Liver (tissue), 8 donors: ENCODE measurements at regions not wholly inside any gene's neighbourhood (a gene's known extent, or its start where the extent isn't known, plus 50 kb on each side); places are given as distances from the start of the nearest gene placed in this dataset.

Experiments used
- DNase-seq: peaks from one replicate; pipeline ENCODE4 v3.0.0-alpha.2; 2017; ENCODE audit warnings: low spot score
- H3K27ac ChIP-seq, 2 donors: one replicate each; pipeline ENCODE4 v1.7.0; 2013; ENCODE audit warnings: inconsistent platforms in 2 of 2, low read length in 2 of 2, control low read depth in 1 of 2, low read depth in 1 of 2, mild to moderate bottlenecking in 1 of 2
- H3K27me3 ChIP-seq, 4 donors: one replicate each; pipeline versions ENCODE4 v1.6.1 to v1.7.0; 2013; ENCODE audit warnings: low read length in 3 of 4, inconsistent platforms in 1 of 4, mild to moderate bottlenecking in 1 of 4, moderate library complexity in 1 of 4; ENCODE audit not compliant: control insufficient read depth in 4 of 4, insufficient read depth in 4 of 4
- H3K36me3 ChIP-seq, 4 donors: one replicate each; pipeline versions ENCODE4 v1.6.1 to v1.7.0; 2013; ENCODE audit warnings: low read length in 3 of 4, mild to moderate bottlenecking in 3 of 4, low read depth in 1 of 4, moderate library complexity in 1 of 4; ENCODE audit not compliant: control insufficient read depth in 4 of 4, insufficient read depth in 3 of 4
- H3K4me1 ChIP-seq, 4 donors: one replicate each; pipeline versions ENCODE4 v1.6.1 to v1.7.0; 2013; ENCODE audit warnings: low read length in 3 of 4, mild to moderate bottlenecking in 3 of 4, moderate library complexity in 1 of 4; ENCODE audit not compliant: control insufficient read depth in 4 of 4, insufficient read depth in 4 of 4
- H3K4me3 ChIP-seq, 3 donors: one replicate each; pipeline versions ENCODE4 v1.6.1 to v1.7.0; 2013; ENCODE audit warnings: low read length in 3 of 3, control low read depth in 1 of 3, low read depth in 1 of 3, mild to moderate bottlenecking in 1 of 3
- H3K9ac ChIP-seq, 2 donors: one replicate each; pipeline ENCODE4 v1.7.0; 2013; ENCODE audit warnings: low read length in 2 of 2, mild to moderate bottlenecking in 2 of 2, moderate library complexity in 2 of 2, control low read depth in 1 of 2, low read depth in 1 of 2
- H3K9me3 ChIP-seq, 4 donors: one replicate each; pipeline versions ENCODE4 v1.6.1 to v1.7.0; 2013; ENCODE audit warnings: low read length in 3 of 4; ENCODE audit not compliant: control insufficient read depth in 4 of 4
- EGR1 ChIP-seq, 2 donors: IDR thresholded peaks; 2 replicates each; pipeline ENCODE4 v1.6.1; 2016 to 2018; ENCODE audit warnings: antibody characterized with exemption in 2 of 2, low read depth in 2 of 2
- FOXA1 ChIP-seq: IDR thresholded peaks from 2 replicates; pipeline ENCODE4 v1.6.1; 2016; ENCODE audit warnings: antibody characterized with exemption
- FOXA2 ChIP-seq: IDR thresholded peaks from 2 replicates; pipeline ENCODE4 v1.6.1; 2016; ENCODE audit warnings: antibody characterized with exemption
- GABPA ChIP-seq, 2 donors: IDR thresholded peaks in 1 of 2; conservative IDR thresholded peaks in 1 of 2; 2 replicates each; pipeline ENCODE4 v1.6.1; 2016; ENCODE audit warnings: antibody characterized with exemption in 2 of 2, mild to moderate bottlenecking in 1 of 2, moderate library complexity in 1 of 2
- HNF4A ChIP-seq, 2 donors: conservative IDR thresholded peaks; 2 replicates each; pipeline ENCODE4 v1.6.1; 2016; ENCODE audit warnings: antibody characterized with exemption in 2 of 2, mild to moderate bottlenecking in 2 of 2
- HNF4G ChIP-seq: IDR thresholded peaks from 2 replicates; pipeline ENCODE4 v1.6.1; 2016; ENCODE audit warnings: antibody characterized with exemption
- JUND ChIP-seq, 2 donors: IDR thresholded peaks; 2 replicates each; pipeline ENCODE4 v1.6.1; 2016; ENCODE audit warnings: antibody characterized with exemption in 2 of 2
- NR2F2 ChIP-seq: IDR thresholded peaks from 2 replicates; pipeline ENCODE4 v1.6.1; 2016; ENCODE audit warnings: antibody characterized with exemption
- RAD21 ChIP-seq, 2 donors: IDR thresholded peaks; 2 replicates each; pipeline ENCODE4 v1.6.1; 2016; ENCODE audit warnings: antibody characterized with exemption in 2 of 2, mild to moderate bottlenecking in 2 of 2
- REST ChIP-seq: IDR thresholded peaks from 2 replicates; pipeline ENCODE4 v1.6.1; 2016; ENCODE audit warnings: antibody characterized with exemption, mild to moderate bottlenecking
- RXRA ChIP-seq, 2 donors: IDR thresholded peaks; 2 replicates each; pipeline ENCODE4 v1.6.1; 2017 to 2018; ENCODE audit warnings: antibody characterized with exemption in 2 of 2, mild to moderate bottlenecking in 1 of 2
- SP1 ChIP-seq: IDR thresholded peaks from 2 replicates; pipeline ENCODE4 v1.6.1; 2018; ENCODE audit warnings: antibody characterized with exemption, mild to moderate bottlenecking
- TAF1 ChIP-seq: conservative IDR thresholded peaks from 2 replicates; pipeline ENCODE4 v1.6.1; 2016; ENCODE audit warnings: antibody characterized with exemption, mild to moderate bottlenecking
- YY1 ChIP-seq: IDR thresholded peaks from 2 replicates; pipeline ENCODE4 v1.6.1; 2016; ENCODE audit warnings: antibody characterized with exemption, mild to moderate bottlenecking
- WGBS: extraction: QIAGEN DNeasy Blood & Tissue Kit; methylation state at CpG from one replicate; pipeline ENCODE4 v1.1.7; 2013; 5-methylcytosine and 5-hydroxymethylcytosine counted together
- TF ChIP-seq, protein P1 (sequence below): IDR thresholded peaks from 2 replicates; pipeline ENCODE4 v1.6.1; 2016; ENCODE audit warnings: antibody characterized with exemption
- TF ChIP-seq, protein P2 (sequence below): fragments of 150-350 bp; IDR thresholded peaks from 2 replicates; pipeline ENCODE4 v1.5.1; 2017; ENCODE audit warnings: improper control_type of control experiment, low read depth, low read length; ENCODE audit not compliant: missing input control
- TF ChIP-seq, protein P3 (sequence below): IDR thresholded peaks from 2 replicates; pipeline ENCODE4 v1.6.1; 2016; ENCODE audit warnings: antibody characterized with exemption
- TF ChIP-seq, protein P4 (sequence below): IDR thresholded peaks from 2 replicates; pipeline ENCODE4 v1.6.1; 2016; ENCODE audit warnings: antibody characterized with exemption
- donor health status: healthy.
- donor health status: healthy.
- donor health status: healthy.
- donor health status: healthy.
- donor health status: healthy.

GRCh38 chr5:18771097-18771610 lies 1136.9 kb downstream of the TAF11L14 start:
- no peaks in the 10 kb centered on the region for H3K27me3 ChIP-seq
- no peaks in the 10 kb centered on the region for H3K36me3 ChIP-seq
- no peak for DNase-seq
- H3K4me1 ChIP-seq, result no peaks in the 10 kb centered on the region
- no peak overlapping the region for H3K27ac ChIP-seq
- no peak overlapping the region for H3K4me3 ChIP-seq
- no peaks in the 10 kb centered on the region for H3K9me3 ChIP-seq
- WGBS, result 65% methylated on average over 6 of the region's 6 CpGs
- no peak for TF ChIP-seq TAF1
- TF ChIP-seq JUND (IDR thresholded peaks at IDR 0.05), result no peak
- TF ChIP-seq YY1, result no peak
- TF ChIP-seq, protein P1, sequence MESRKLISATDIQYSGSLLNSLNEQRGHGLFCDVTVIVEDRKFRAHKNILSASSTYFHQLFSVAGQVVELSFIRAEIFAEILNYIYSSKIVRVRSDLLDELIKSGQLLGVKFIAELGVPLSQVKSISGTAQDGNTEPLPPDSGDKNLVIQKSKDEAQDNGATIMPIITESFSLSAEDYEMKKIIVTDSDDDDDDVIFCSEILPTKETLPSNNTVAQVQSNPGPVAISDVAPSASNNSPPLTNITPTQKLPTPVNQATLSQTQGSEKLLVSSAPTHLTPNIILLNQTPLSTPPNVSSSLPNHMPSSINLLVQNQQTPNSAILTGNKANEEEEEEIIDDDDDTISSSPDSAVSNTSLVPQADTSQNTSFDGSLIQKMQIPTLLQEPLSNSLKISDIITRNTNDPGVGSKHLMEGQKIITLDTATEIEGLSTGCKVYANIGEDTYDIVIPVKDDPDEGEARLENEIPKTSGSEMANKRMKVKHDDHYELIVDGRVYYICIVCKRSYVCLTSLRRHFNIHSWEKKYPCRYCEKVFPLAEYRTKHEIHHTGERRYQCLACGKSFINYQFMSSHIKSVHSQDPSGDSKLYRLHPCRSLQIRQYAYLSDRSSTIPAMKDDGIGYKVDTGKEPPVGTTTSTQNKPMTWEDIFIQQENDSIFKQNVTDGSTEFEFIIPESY, result no peak
- TF ChIP-seq EGR1 (IDR thresholded peaks at IDR 0.05; ENCODE audit: low read depth in 2 of 2), result no peak
- TF ChIP-seq HNF4A (conservative IDR thresholded peaks at IDR 0.05), result no peak
- TF ChIP-seq RAD21 (IDR thresholded peaks at IDR 0.05), result no peak
- H3K9ac ChIP-seq, result no peak overlapping the region

DNA sequence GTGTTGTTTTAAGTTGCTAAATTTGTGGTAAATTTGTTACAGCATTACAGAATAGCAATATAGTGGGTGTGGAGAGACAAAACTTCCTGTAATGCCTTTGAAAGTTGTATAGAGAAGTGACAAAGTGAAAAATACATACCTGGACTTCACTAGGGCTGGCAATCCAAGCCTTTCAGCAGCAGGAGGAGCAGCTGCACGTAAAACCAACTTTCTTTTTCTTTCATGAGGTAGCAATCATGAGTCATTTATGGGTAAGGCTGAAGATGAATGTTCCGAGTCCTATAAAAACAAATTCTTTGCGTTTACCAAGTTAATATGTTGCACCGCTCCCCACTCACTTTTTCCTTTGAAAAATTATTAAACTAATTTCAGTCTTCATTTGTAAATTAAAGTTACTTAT lies 1138.2 kb downstream of the TAF11L14 start:
- no peaks in the 10 kb centered on the region for H3K9me3 ChIP-seq
- H3K4me1 ChIP-seq, result no peaks in the 10 kb centered on the region
- H3K27ac ChIP-seq, result no peak overlapping the region
- no peak overlapping the region for H3K9ac ChIP-seq
- TF ChIP-seq RAD21 (IDR thresholded peaks at IDR 0.05) (peak; percentile 5 to 11), EGR1 (IDR thresholded peaks at IDR 0.05; ENCODE audit: low read depth in 2 of 2) (no peak), JUND (IDR thresholded peaks at IDR 0.05) (no peak)
- TF ChIP-seq, protein P2, sequence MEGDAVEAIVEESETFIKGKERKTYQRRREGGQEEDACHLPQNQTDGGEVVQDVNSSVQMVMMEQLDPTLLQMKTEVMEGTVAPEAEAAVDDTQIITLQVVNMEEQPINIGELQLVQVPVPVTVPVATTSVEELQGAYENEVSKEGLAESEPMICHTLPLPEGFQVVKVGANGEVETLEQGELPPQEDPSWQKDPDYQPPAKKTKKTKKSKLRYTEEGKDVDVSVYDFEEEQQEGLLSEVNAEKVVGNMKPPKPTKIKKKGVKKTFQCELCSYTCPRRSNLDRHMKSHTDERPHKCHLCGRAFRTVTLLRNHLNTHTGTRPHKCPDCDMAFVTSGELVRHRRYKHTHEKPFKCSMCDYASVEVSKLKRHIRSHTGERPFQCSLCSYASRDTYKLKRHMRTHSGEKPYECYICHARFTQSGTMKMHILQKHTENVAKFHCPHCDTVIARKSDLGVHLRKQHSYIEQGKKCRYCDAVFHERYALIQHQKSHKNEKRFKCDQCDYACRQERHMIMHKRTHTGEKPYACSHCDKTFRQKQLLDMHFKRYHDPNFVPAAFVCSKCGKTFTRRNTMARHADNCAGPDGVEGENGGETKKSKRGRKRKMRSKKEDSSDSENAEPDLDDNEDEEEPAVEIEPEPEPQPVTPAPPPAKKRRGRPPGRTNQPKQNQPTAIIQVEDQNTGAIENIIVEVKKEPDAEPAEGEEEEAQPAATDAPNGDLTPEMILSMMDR, result no peak
- WGBS, result 49% methylated on average over 4 of the region's 4 CpGs
- no peak overlapping the region for H3K4me3 ChIP-seq
- H3K27me3 ChIP-seq, result no peaks in the 10 kb centered on the region
- no peaks in the 10 kb centered on the region for H3K36me3 ChIP-seq
- DNase-seq, result no peak

- Histone ChIP-seq H3K4me3 (no peak overlapping the region), H3K27ac (no peak overlapping the region), H3K27me3 (peaks cover 0 to 2% (median 0%) of the 10 kb centered on the region in 4 donors), H3K4me1 (no peaks in the 10 kb centered on the region), H3K9me3 (peaks cover 2 to 4% (median 3%) of the 10 kb centered on the region in 4 donors), H3K9ac (no peak overlapping the region), H3K36me3 (no peaks in the 10 kb centered on the region)
- no peak for DNase-seq
- 56% methylated on average over 1 of the region's 1 CpG for WGBS
- TF ChIP-seq HNF4G (no peak), NR2F2 (no peak), SP1 (no peak), REST (no peak), RAD21 (IDR thresholded peaks at IDR 0.05) (no peak), JUND (IDR thresholded peaks at IDR 0.05) (no peak), HNF4A (conservative IDR thresholded peaks at IDR 0.05) (no peak), TAF1 (no peak), FOXA2 (no peak), FOXA1 (no peak), GABPA (IDR thresholded peaks at IDR 0.05 in 1 of 2, conservative IDR thresholded peaks at IDR 0.05 in 1 of 2) (no peak), RXRA (IDR thresholded peaks at IDR 0.05) (no peak)
- TF ChIP-seq, protein P3, sequence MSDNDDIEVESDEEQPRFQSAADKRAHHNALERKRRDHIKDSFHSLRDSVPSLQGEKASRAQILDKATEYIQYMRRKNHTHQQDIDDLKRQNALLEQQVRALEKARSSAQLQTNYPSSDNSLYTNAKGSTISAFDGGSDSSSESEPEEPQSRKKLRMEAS, result no peak
- TF ChIP-seq, protein P2, result no peak
- TF ChIP-seq, protein P4, sequence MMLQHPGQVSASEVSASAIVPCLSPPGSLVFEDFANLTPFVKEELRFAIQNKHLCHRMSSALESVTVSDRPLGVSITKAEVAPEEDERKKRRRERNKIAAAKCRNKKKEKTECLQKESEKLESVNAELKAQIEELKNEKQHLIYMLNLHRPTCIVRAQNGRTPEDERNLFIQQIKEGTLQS, result no peak
Measured at GRCh38 chr5:18778225-18778624, 1144.0 kb downstream of the TAF11L14 start.
